GM12878 (cell line): ENCODE measurements at regions not wholly inside any gene's neighbourhood (a gene's known extent, or its start where the extent isn't known, plus 50 kb on each side); places are given as distances from the start of the nearest gene placed in this dataset.

ENCODE experiments used
- ATAC-seq: fragments of 200-7000 bp; cut with Tn5 transposase; 3 replicates; pipeline ENCODE4 v1.9.1; 2020; ENCODE audit warnings: mild to moderate bottlenecking, moderate library complexity
- BruUV-seq: library from RNA; stranded (reverse); fragments of 400-500 nt; replicated peaks from 2 replicates; lab custom pipeline; 2021; lab: Mats Ljungman, UMichigan
- CTCF ChIA-PET: fragments of 300-600 bp; sonication (Branson Sonifier 250); formaldehyde crosslinking; extraction: SDS; loops from one replicate; lab custom pipeline; 2021; ENCODE audit warnings: inconsistent platforms; lab: Yijun Ruan, JAX
- POLR2A ChIA-PET: fragments of 350-600 bp; formaldehyde crosslinking; extraction: SDS; loops from one replicate; lab custom pipeline; 2021; ENCODE audit warnings: inconsistent platforms; lab: Charles Lee
- RAD21 ChIA-PET: fragments of 300-600 bp; sonication (Branson Sonifier 250); formaldehyde crosslinking; loops from one replicate; lab custom pipeline; 2023; ENCODE audit warnings: antibody characterized with exemption; ENCODE audit not compliant: unreplicated experiment; lab: Charles Lee
- SMC1A ChIA-PET: fragments of 300-600 bp; sonication (Branson Sonifier 250); formaldehyde crosslinking; loops from one replicate; lab custom pipeline; 2023; ENCODE audit not compliant: unreplicated experiment, uncharacterized antibody; lab: Charles Lee
- DNase-seq: peaks from one replicate; pipeline ENCODE4 v3.0.0-alpha.2; 2011; ENCODE audit warnings: low read depth, low spot score
- FAIRE-seq: peaks from 3 replicates; lab custom pipeline; 2011; peaks lifted over from hg19 to GRCh38; lab: Jason Lieb, UNC
- H2AFZ ChIP-seq: 2 replicates; pipeline ENCODE4 v1.6.0; 2011; ENCODE audit warnings: low read depth, low read length, control low read depth; ENCODE audit not compliant: control insufficient read depth
- H3K27ac ChIP-seq: 2 replicates; pipeline ENCODE4 v1.5.1; 2011; ENCODE audit warnings: control low read depth; ENCODE audit not compliant: control insufficient read depth, insufficient read depth
- H3K27me3 ChIP-seq, 2 experiments: replicated peaks in 1 of 2; 2 replicates each; pipeline versions ENCODE4 v1.6.0 to v1.6.1; 2011; ENCODE audit warnings: low read length in 1 of 2; ENCODE audit not compliant: control insufficient read depth in 2 of 2, insufficient read depth in 2 of 2
- H3K36me3 ChIP-seq, 2 experiments: 2 replicates each; pipeline ENCODE4 v1.5.1; 2011; ENCODE audit warnings: low read length in 1 of 2; ENCODE audit not compliant: control insufficient read depth in 2 of 2, insufficient read depth in 2 of 2
- H3K4me1 ChIP-seq: 2 replicates; pipeline ENCODE4 v1.6.1; 2011; ENCODE audit warnings: mild to moderate bottlenecking, low read length, moderate library complexity, mixed read lengths; ENCODE audit not compliant: control insufficient read depth, insufficient read depth
- H3K4me2 ChIP-seq: 2 replicates; pipeline ENCODE4 v1.6.0; 2011; ENCODE audit warnings: control low read depth; ENCODE audit not compliant: control insufficient read depth, insufficient read depth
- H3K4me3 ChIP-seq: fragments of 200-600 bp; sonication (generic); 2 replicates; pipeline ENCODE4 v1.5.1; 2016
- H3K79me2 ChIP-seq: 2 replicates; pipeline ENCODE4 v1.6.0; 2011; ENCODE audit warnings: low read length; ENCODE audit not compliant: control insufficient read depth, insufficient read depth
- H3K9ac ChIP-seq: 2 replicates; pipeline ENCODE4 v1.8.0; 2011; ENCODE audit warnings: low read length, control low read depth, mixed read lengths; ENCODE audit not compliant: control insufficient read depth, insufficient read depth
- H3K9me3 ChIP-seq: replicated peaks from 3 replicates; pipeline ENCODE4 v1.5.1; 2011; ENCODE audit warnings: mild to moderate bottlenecking, low read length; ENCODE audit not compliant: control insufficient read depth, insufficient read depth
- H4K20me1 ChIP-seq: 2 replicates; pipeline ENCODE4 v1.6.0; 2011; ENCODE audit not compliant: control insufficient read depth, insufficient read depth
- ATF7 ChIP-seq: fragments of 450-650 bp; IDR thresholded peaks from 2 replicates; pipeline ENCODE4 v1.6.1; 2016; ENCODE audit warnings: low read depth, mild to moderate bottlenecking
- BCL11A ChIP-seq: IDR thresholded peaks from 2 replicates; pipeline ENCODE4 v1.6.1; 2011; ENCODE audit warnings: low read depth, low read length
- STAT1 ChIP-seq: fragments of 450-650 bp; conservative IDR thresholded peaks from 2 replicates; pipeline ENCODE4 v1.6.1; 2014; ENCODE audit warnings: antibody characterized with exemption, mild to moderate bottlenecking
- ZNF384 ChIP-seq: IDR thresholded peaks from 2 replicates; pipeline ENCODE4 v1.6.1; 2012; ENCODE audit warnings: low read depth, mild to moderate bottlenecking, low read length, improper control_type of control experiment, borderline replicate concordance
- WGBS: methylation state at CpG from one replicate; pipeline ENCODE4 v1.1.6; 2016; ENCODE audit warnings: low lambda C conversion rate; ENCODE audit not compliant: insufficient replicate concordance, insufficient coverage; ENCODE audit errors: missing lambda C conversion rate; 5-methylcytosine and 5-hydroxymethylcytosine counted together
- in situ Hi-C: fragments of 300-500 bp; cut with MboI; formaldehyde crosslinking; loops from 9 replicates; pipeline ENCODE4 v1.14.3; 2018; ENCODE audit warnings: mixed read lengths
- intact Hi-C: fragments of 100-400 bp; cut with micrococcal nuclease; formaldehyde crosslinking; loops from one replicate; pipeline ENCODE4 v1.14.2; 2022; ENCODE audit not compliant: unreplicated experiment
- TF ChIP-seq, protein P1 (sequence below): fragments of 450-650 bp; IDR thresholded peaks from 2 replicates; pipeline ENCODE4 v1.6.1; 2017; ENCODE audit warnings: mild to moderate bottlenecking, moderate library complexity
- TF ChIP-seq, protein P2 (sequence below): fragments of 450-650 bp; IDR thresholded peaks from 2 replicates; pipeline ENCODE4 v1.6.1; 2016; ENCODE audit warnings: mild to moderate bottlenecking, moderate library complexity, borderline replicate concordance
- TF ChIP-seq, protein P3 (sequence below): fragments of 450-650 bp; IDR thresholded peaks from 2 replicates; pipeline ENCODE4 v1.6.1; 2017; ENCODE audit warnings: mild to moderate bottlenecking, low read depth, inconsistent platforms; ENCODE audit not compliant: poor library complexity, severe bottlenecking
- TF ChIP-seq, protein P4 (sequence below): fragments of 450-650 bp; IDR thresholded peaks from 2 replicates; pipeline ENCODE4 v1.6.1; 2017; ENCODE audit warnings: mild to moderate bottlenecking, moderate library complexity

DNA sequence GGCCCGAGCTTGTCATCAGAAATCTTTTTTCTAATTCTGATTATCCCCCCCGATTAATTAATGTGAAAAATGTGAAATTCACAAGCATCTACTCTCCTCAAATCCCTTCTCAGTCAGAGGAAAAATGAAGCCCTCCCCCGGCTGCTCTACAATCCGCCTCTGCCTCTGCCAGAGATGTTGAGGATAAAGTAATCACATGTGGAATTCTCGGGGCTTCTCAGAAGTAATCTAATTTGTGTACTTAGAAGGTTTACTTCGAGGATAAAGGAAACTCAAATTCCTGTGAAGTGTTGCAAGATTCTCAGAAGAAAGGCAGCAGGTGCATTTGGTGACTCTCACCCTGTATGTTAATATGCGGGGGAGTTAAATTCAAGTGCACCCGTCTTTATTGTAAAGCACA, 726.1 kb upstream of the ADAMTS16 start (continued):
- no peak for TF ChIP-seq ZNF384
- TF ChIP-seq STAT1 = no peak
- TF ChIP-seq, protein P1, sequence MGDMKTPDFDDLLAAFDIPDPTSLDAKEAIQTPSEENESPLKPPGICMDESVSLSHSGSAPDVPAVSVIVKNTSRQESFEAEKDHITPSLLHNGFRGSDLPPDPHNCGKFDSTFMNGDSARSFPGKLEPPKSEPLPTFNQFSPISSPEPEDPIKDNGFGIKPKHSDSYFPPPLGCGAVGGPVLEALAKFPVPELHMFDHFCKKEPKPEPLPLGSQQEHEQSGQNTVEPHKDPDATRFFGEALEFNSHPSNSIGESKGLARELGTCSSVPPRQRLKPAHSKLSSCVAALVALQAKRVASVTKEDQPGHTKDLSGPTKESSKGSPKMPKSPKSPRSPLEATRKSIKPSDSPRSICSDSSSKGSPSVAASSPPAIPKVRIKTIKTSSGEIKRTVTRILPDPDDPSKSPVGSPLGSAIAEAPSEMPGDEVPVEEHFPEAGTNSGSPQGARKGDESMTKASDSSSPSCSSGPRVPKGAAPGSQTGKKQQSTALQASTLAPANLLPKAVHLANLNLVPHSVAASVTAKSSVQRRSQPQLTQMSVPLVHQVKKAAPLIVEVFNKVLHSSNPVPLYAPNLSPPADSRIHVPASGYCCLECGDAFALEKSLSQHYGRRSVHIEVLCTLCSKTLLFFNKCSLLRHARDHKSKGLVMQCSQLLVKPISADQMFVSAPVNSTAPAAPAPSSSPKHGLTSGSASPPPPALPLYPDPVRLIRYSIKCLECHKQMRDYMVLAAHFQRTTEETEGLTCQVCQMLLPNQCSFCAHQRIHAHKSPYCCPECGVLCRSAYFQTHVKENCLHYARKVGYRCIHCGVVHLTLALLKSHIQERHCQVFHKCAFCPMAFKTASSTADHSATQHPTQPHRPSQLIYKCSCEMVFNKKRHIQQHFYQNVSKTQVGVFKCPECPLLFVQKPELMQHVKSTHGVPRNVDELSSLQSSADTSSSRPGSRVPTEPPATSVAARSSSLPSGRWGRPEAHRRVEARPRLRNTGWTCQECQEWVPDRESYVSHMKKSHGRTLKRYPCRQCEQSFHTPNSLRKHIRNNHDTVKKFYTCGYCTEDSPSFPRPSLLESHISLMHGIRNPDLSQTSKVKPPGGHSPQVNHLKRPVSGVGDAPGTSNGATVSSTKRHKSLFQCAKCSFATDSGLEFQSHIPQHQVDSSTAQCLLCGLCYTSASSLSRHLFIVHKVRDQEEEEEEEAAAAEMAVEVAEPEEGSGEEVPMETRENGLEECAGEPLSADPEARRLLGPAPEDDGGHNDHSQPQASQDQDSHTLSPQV = no peak

DNA sequence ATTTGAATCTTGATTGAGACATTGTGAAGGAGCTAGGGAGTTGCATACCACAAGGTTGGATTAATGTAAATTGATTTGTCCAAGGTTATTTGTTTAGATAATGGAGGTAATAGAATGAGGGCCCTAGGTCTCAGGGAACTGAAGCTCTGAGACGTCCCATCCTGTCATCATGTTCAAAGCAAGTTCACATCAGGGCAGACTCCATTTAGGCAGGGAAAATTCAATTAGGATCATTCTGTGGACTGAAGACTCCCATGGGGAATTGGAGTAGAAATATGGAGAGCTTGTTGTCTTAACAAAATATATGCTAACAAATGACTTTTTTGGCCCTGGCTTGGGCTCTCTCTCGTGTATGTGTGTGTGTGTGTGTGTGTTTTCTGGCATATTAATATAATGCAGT, 722.0 kb upstream of the ADAMTS16 start:
- no peaks in the 10 kb centered on the region for H3K36me3 ChIP-seq
- no peaks in the 10 kb centered on the region for H3K4me1 ChIP-seq
- ATAC-seq = no peak
- intact Hi-C loops (no loop called here), in situ Hi-C loops (no loop called here)
- SMC1A ChIA-PET = no interaction called here
- no peak overlapping the region for H3K27ac ChIP-seq
- H3K27me3 ChIP-seq = no peaks in the 10 kb centered on the region
- TF ChIP-seq, protein P2, sequence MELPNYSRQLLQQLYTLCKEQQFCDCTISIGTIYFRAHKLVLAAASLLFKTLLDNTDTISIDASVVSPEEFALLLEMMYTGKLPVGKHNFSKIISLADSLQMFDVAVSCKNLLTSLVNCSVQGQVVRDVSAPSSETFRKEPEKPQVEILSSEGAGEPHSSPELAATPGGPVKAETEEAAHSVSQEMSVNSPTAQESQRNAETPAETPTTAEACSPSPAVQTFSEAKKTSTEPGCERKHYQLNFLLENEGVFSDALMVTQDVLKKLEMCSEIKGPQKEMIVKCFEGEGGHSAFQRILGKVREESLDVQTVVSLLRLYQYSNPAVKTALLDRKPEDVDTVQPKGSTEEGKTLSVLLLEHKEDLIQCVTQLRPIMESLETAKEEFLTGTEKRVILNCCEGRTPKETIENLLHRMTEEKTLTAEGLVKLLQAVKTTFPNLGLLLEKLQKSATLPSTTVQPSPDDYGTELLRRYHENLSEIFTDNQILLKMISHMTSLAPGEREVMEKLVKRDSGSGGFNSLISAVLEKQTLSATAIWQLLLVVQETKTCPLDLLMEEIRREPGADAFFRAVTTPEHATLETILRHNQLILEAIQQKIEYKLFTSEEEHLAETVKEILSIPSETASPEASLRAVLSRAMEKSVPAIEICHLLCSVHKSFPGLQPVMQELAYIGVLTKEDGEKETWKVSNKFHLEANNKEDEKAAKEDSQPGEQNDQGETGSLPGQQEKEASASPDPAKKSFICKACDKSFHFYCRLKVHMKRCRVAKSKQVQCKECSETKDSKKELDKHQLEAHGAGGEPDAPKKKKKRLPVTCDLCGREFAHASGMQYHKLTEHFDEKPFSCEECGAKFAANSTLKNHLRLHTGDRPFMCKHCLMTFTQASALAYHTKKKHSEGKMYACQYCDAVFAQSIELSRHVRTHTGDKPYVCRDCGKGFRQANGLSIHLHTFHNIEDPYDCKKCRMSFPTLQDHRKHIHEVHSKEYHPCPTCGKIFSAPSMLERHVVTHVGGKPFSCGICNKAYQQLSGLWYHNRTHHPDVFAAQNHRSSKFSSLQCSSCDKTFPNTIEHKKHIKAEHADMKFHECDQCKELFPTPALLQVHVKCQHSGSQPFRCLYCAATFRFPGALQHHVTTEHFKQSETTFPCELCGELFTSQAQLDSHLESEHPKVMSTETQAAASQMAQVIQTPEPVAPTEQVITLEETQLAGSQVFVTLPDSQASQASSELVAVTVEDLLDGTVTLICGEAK = no peak
- TF ChIP-seq ATF7 (no peak), BCL11A (no peak)
- TF ChIP-seq, protein P3, sequence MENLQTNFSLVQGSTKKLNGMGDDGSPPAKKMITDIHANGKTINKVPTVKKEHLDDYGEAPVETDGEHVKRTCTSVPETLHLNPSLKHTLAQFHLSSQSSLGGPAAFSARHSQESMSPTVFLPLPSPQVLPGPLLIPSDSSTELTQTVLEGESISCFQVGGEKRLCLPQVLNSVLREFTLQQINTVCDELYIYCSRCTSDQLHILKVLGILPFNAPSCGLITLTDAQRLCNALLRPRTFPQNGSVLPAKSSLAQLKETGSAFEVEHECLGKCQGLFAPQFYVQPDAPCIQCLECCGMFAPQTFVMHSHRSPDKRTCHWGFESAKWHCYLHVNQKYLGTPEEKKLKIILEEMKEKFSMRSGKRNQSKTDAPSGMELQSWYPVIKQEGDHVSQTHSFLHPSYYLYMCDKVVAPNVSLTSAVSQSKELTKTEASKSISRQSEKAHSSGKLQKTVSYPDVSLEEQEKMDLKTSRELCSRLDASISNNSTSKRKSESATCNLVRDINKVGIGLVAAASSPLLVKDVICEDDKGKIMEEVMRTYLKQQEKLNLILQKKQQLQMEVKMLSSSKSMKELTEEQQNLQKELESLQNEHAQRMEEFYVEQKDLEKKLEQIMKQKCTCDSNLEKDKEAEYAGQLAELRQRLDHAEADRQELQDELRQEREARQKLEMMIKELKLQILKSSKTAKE = no peak
- TF ChIP-seq, protein P4, sequence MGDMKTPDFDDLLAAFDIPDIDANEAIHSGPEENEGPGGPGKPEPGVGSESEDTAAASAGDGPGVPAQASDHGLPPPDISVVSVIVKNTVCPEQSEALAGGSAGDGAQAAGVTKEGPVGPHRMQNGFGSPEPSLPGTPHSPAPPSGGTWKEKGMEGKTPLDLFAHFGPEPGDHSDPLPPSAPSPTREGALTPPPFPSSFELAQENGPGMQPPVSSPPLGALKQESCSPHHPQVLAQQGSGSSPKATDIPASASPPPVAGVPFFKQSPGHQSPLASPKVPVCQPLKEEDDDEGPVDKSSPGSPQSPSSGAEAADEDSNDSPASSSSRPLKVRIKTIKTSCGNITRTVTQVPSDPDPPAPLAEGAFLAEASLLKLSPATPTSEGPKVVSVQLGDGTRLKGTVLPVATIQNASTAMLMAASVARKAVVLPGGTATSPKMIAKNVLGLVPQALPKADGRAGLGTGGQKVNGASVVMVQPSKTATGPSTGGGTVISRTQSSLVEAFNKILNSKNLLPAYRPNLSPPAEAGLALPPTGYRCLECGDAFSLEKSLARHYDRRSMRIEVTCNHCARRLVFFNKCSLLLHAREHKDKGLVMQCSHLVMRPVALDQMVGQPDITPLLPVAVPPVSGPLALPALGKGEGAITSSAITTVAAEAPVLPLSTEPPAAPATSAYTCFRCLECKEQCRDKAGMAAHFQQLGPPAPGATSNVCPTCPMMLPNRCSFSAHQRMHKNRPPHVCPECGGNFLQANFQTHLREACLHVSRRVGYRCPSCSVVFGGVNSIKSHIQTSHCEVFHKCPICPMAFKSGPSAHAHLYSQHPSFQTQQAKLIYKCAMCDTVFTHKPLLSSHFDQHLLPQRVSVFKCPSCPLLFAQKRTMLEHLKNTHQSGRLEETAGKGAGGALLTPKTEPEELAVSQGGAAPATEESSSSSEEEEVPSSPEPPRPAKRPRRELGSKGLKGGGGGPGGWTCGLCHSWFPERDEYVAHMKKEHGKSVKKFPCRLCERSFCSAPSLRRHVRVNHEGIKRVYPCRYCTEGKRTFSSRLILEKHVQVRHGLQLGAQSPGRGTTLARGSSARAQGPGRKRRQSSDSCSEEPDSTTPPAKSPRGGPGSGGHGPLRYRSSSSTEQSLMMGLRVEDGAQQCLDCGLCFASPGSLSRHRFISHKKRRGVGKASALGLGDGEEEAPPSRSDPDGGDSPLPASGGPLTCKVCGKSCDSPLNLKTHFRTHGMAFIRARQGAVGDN = no peak
- CTCF ChIA-PET = no interaction called here
- H4K20me1 ChIP-seq = no peaks in the 10 kb centered on the region
- H3K4me2 ChIP-seq = no peak overlapping the region
- no peak for DNase-seq
- 0% methylated on average over 2 of the region's 2 CpGs for WGBS
- POLR2A ChIA-PET = no interaction called here
- no peaks in the 10 kb centered on the region for H3K79me2 ChIP-seq
- no TSS peak for BruUV-seq
- H2AFZ ChIP-seq = no peak overlapping the region
- no peak overlapping the region for H3K4me3 ChIP-seq
- no peaks in the 10 kb centered on the region; the same call in 2 of the 3 replicates for H3K9me3 ChIP-seq
- RAD21 ChIA-PET = no interaction called here
- FAIRE-seq = no peak
- H3K9ac ChIP-seq = no peak overlapping the region
